ENCODE measurements at regions not wholly inside any gene's neighbourhood (a gene's known extent, or its start where the extent isn't known, plus 50 kb on each side); places are given as distances from the start of the nearest gene placed in this dataset.

GRCh38 chr7:131890176-131890575, 333.7 kb upstream of the PODXL start:
- H3K9me3 ChIP-seq (ENCODE audit: insufficient read depth, low read length, severe bottlenecking) = peaks cover 8% of the 10 kb centered on the region
- no peak overlapping the region for H3K4me3 ChIP-seq (ENCODE audit: low read depth in 1 of 2, low read length in 2 of 2)
- H3K36me3 ChIP-seq (ENCODE audit: insufficient read depth, low read length) = no peaks in the 10 kb centered on the region
- no peaks in the 10 kb centered on the region for H3K27me3 ChIP-seq (ENCODE audit: insufficient read depth, low read length, poor library complexity)
- H3K79me2 ChIP-seq (ENCODE audit: insufficient read depth, low read length) = no peaks in the 10 kb centered on the region
- no peaks in the 10 kb centered on the region for H4K20me1 ChIP-seq (ENCODE audit: insufficient read depth, low read length)
- H3K4me2 ChIP-seq (ENCODE audit: insufficient read depth, low read length) = no peak overlapping the region
- H3K4me1 ChIP-seq (ENCODE audit: insufficient read depth, low read length) = no peaks in the 10 kb centered on the region
- no peak overlapping the region for H3K9ac ChIP-seq (ENCODE audit: low read depth, low read length)
- TF ChIP-seq CTCF (IDR thresholded peaks at IDR 0.05; ENCODE audit: borderline replicate concordance, extremely low read depth, low read length, poor library complexity, severe bottlenecking) = no peak
- no peak for TF ChIP-seq EZH2 (IDR thresholded peaks at IDR 0.05; ENCODE audit: borderline replicate concordance, low read depth, low read length, severe bottlenecking)
- H3K27ac ChIP-seq (ENCODE audit: low read length) = no peak overlapping the region
- no peak for ATAC-seq (ENCODE audit: insufficient read depth, low read depth)
- no peak overlapping the region for H2AFZ ChIP-seq (ENCODE audit: low read depth, low read length)
- no peak for DNase-seq

GRCh38 chr7:131889572-131890150, 333.2 kb upstream of the PODXL start:
- Histone ChIP-seq H3K4me3 (ENCODE audit: low read depth in 1 of 2, low read length in 2 of 2) (no peak overlapping the region), H3K79me2 (ENCODE audit: insufficient read depth, low read length) (no peaks in the 10 kb centered on the region), H3K9me3 (ENCODE audit: insufficient read depth, low read length, severe bottlenecking) (peaks cover 10% of the 10 kb centered on the region), H3K36me3 (ENCODE audit: insufficient read depth, low read length) (no peaks in the 10 kb centered on the region), H3K27ac (ENCODE audit: low read length) (no peak overlapping the region), H2AFZ (ENCODE audit: low read depth, low read length) (no peak overlapping the region), H3K4me2 (ENCODE audit: insufficient read depth, low read length) (no peak overlapping the region), H4K20me1 (ENCODE audit: insufficient read depth, low read length) (no peaks in the 10 kb centered on the region), H3K9ac (ENCODE audit: low read depth, low read length) (no peak overlapping the region), H3K27me3 (ENCODE audit: insufficient read depth, low read length, poor library complexity) (no peaks in the 10 kb centered on the region), H3K4me1 (ENCODE audit: insufficient read depth, low read length) (no peaks in the 10 kb centered on the region)
- DNase-seq (no peak), ATAC-seq (ENCODE audit: insufficient read depth, low read depth) (no peak)
- TF ChIP-seq CTCF (IDR thresholded peaks at IDR 0.05; ENCODE audit: borderline replicate concordance, extremely low read depth, low read length, poor library complexity, severe bottlenecking) (no peak), EZH2 (IDR thresholded peaks at IDR 0.05; ENCODE audit: borderline replicate concordance, low read depth, low read length, severe bottlenecking) (no peak)

GRCh38 chr7:131883769-131884168, 327.3 kb upstream of the PODXL start:
- Histone ChIP-seq H4K20me1 (ENCODE audit: insufficient read depth, low read length) (no peaks in the 10 kb centered on the region), H3K27me3 (ENCODE audit: insufficient read depth, low read length, poor library complexity) (no peaks in the 10 kb centered on the region), H3K36me3 (ENCODE audit: insufficient read depth, low read length) (no peaks in the 10 kb centered on the region), H3K27ac (ENCODE audit: low read length) (no peak overlapping the region), H3K4me3 (ENCODE audit: low read depth in 1 of 2, low read length in 2 of 2) (no peak overlapping the region), H3K79me2 (ENCODE audit: insufficient read depth, low read length) (no peaks in the 10 kb centered on the region), H3K4me1 (ENCODE audit: insufficient read depth, low read length) (no peaks in the 10 kb centered on the region), H3K4me2 (ENCODE audit: insufficient read depth, low read length) (no peak overlapping the region), H2AFZ (ENCODE audit: low read depth, low read length) (no peak overlapping the region), H3K9me3 (ENCODE audit: insufficient read depth, low read length, severe bottlenecking) (peaks cover 10% of the 10 kb centered on the region), H3K9ac (ENCODE audit: low read depth, low read length) (no peak overlapping the region)
- no peak for ATAC-seq (ENCODE audit: insufficient read depth, low read depth)
- TF ChIP-seq EZH2 (IDR thresholded peaks at IDR 0.05; ENCODE audit: borderline replicate concordance, low read depth, low read length, severe bottlenecking) (no peak), CTCF (IDR thresholded peaks at IDR 0.05; ENCODE audit: borderline replicate concordance, extremely low read depth, low read length, poor library complexity, severe bottlenecking) (no peak)
- DNase-seq = no peak

GRCh38 chr7:131883196-131883595, 326.8 kb upstream of the PODXL start:
- Histone ChIP-seq H3K4me2 (ENCODE audit: insufficient read depth, low read length) (no peak overlapping the region), H3K9ac (ENCODE audit: low read depth, low read length) (no peak overlapping the region), H3K4me1 (ENCODE audit: insufficient read depth, low read length) (no peaks in the 10 kb centered on the region), H3K9me3 (ENCODE audit: insufficient read depth, low read length, severe bottlenecking) (peaks cover 10% of the 10 kb centered on the region), H3K79me2 (ENCODE audit: insufficient read depth, low read length) (no peaks in the 10 kb centered on the region), H2AFZ (ENCODE audit: low read depth, low read length) (no peak overlapping the region), H3K27me3 (ENCODE audit: insufficient read depth, low read length, poor library complexity) (no peaks in the 10 kb centered on the region), H3K36me3 (ENCODE audit: insufficient read depth, low read length) (no peaks in the 10 kb centered on the region), H3K27ac (ENCODE audit: low read length) (no peak overlapping the region), H4K20me1 (ENCODE audit: insufficient read depth, low read length) (no peaks in the 10 kb centered on the region), H3K4me3 (ENCODE audit: low read depth in 1 of 2, low read length in 2 of 2) (no peak overlapping the region)
- no peak for TF ChIP-seq CTCF (IDR thresholded peaks at IDR 0.05; ENCODE audit: borderline replicate concordance, extremely low read depth, low read length, poor library complexity, severe bottlenecking)
- TF ChIP-seq EZH2 (IDR thresholded peaks at IDR 0.05; ENCODE audit: borderline replicate concordance, low read depth, low read length, severe bottlenecking) = no peak
- DNase-seq (no peak), ATAC-seq (ENCODE audit: insufficient read depth, low read depth) (no peak)
